GM12878 (cell line): ENCODE measurements at regions not wholly inside any gene's neighbourhood (a gene's known extent, or its start where the extent isn't known, plus 50 kb on each side); places are given as distances from the start of the nearest gene placed in this dataset.

ENCODE experiments used
- EZH2 ChIP-seq: IDR thresholded peaks from 2 replicates; pipeline ENCODE4 v1.6.1; 2012; ENCODE audit warnings: low read depth, mild to moderate bottlenecking, control low read depth, inconsistent platforms, low read length, borderline replicate concordance; ENCODE audit not compliant: control insufficient read depth
- FOS ChIP-seq: IDR thresholded peaks from 3 replicates; pipeline ENCODE4 v1.6.1; 2011; ENCODE audit warnings: borderline replicate concordance; ENCODE audit not compliant: insufficient read length; ENCODE audit errors: extremely low read depth
- NR2C2 ChIP-seq: IDR thresholded peaks from 2 replicates; pipeline ENCODE4 v1.6.1; 2011; ENCODE audit warnings: borderline replicate concordance, low read depth; ENCODE audit not compliant: control insufficient read depth, insufficient read length
- POLR2AphosphoS5 ChIP-seq: IDR thresholded peaks from 2 replicates; pipeline ENCODE4 v1.6.1; 2011; ENCODE audit warnings: mild to moderate bottlenecking, low read length, inconsistent platforms
- RB1 ChIP-seq: fragments of 450-650 bp; formaldehyde crosslinking; IDR thresholded peaks from 2 replicates; pipeline ENCODE4 v1.6.1; 2017; ENCODE audit warnings: mild to moderate bottlenecking, borderline replicate concordance
- RELA ChIP-seq: fragments of 450-650 bp; IDR thresholded peaks from 2 replicates; pipeline ENCODE4 v1.8.0; 2014; ENCODE audit warnings: borderline replicate concordance; ENCODE audit not compliant: partially characterized antibody
- SREBF2 ChIP-seq: IDR thresholded peaks from 2 replicates; pipeline ENCODE4 v1.6.1; 2012; ENCODE audit warnings: mild to moderate bottlenecking, low read length
- YY1 ChIP-seq: IDR thresholded peaks from 2 replicates; pipeline ENCODE4 v1.6.1; 2011; ENCODE audit warnings: low read depth, mild to moderate bottlenecking, low read length
- ZZZ3 ChIP-seq: IDR thresholded peaks from 2 replicates; pipeline ENCODE4 v1.6.1; 2011; ENCODE audit warnings: low read depth; ENCODE audit not compliant: control insufficient read depth, insufficient read length
- TF ChIP-seq, protein P1 (sequence below), 3 experiments: IDR thresholded peaks in 2 of 3; conservative IDR thresholded peaks in 1 of 3; 2 replicates each; pipeline ENCODE4 v1.5.1; 2011; ENCODE audit warnings: low read depth in 3 of 3, low read length in 3 of 3, mild to moderate bottlenecking in 3 of 3, control low read depth in 2 of 3, moderate library complexity in 2 of 3, inconsistent platforms in 1 of 3, mixed read lengths in 1 of 3; ENCODE audit not compliant: control insufficient read depth in 2 of 3, insufficient read depth in 1 of 3; ENCODE audit errors: extremely low read depth in 1 of 3

DNA sequence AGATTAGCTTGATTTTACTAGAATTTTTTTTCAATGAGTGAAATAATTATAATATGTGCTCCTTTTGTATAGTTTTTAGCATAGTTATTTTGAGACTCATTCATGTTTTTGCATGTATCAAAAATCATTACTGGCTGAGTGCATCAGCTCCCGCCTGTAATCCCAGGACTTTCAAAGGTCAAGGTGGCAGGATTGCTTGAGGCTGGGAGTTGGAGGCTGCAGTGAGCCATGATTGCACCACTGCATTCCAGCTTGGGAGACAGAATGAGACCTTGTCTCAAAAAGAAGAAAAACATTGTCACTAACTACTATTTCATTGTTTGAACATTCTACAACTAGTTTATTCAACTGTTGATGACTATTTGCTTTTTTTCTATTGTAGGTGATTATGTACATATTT lies 802.7 kb downstream of the SLC16A7 start:
- TF ChIP-seq RB1 (no peak), SREBF2 (no peak), YY1 (no peak), EZH2 (no peak), FOS (no peak), POLR2AphosphoS5 (no peak), ZZZ3 (no peak), NR2C2 (no peak), RELA (no peak)
- TF ChIP-seq, protein P1, sequence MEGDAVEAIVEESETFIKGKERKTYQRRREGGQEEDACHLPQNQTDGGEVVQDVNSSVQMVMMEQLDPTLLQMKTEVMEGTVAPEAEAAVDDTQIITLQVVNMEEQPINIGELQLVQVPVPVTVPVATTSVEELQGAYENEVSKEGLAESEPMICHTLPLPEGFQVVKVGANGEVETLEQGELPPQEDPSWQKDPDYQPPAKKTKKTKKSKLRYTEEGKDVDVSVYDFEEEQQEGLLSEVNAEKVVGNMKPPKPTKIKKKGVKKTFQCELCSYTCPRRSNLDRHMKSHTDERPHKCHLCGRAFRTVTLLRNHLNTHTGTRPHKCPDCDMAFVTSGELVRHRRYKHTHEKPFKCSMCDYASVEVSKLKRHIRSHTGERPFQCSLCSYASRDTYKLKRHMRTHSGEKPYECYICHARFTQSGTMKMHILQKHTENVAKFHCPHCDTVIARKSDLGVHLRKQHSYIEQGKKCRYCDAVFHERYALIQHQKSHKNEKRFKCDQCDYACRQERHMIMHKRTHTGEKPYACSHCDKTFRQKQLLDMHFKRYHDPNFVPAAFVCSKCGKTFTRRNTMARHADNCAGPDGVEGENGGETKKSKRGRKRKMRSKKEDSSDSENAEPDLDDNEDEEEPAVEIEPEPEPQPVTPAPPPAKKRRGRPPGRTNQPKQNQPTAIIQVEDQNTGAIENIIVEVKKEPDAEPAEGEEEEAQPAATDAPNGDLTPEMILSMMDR (IDR thresholded peaks at IDR 0.05 in 2 of 3, conservative IDR thresholded peaks at IDR 0.05 in 1 of 3; ENCODE audit: control insufficient read depth in 2 of 3, extremely low read depth in 1 of 3, insufficient read depth in 1 of 3, low read depth in 3 of 3, low read length in 3 of 3): no peak
